Dendritic cell treated with granulocyte-macrophage colony-stimulating factor and Interleukin-4, amounts not matched to agents 40 ng/mL and 50 ng/mL, for 4 days (primary cell): ENCODE measurements at regions not wholly inside any gene's neighbourhood (a gene's known extent, or its start where the extent isn't known, plus 50 kb on each side); places are given as distances from the start of the nearest gene placed in this dataset.
"Not testable (repeated sequence)": the region's sequence is repeated elsewhere in the genome, so short reads cannot be mapped to it uniquely, and the experiment has no call there.

Experiments used
- H3K27ac Mint-ChIP-seq: one replicate; pipeline ENCODE4 v1.8.0; 2022; ENCODE audit warnings: mild to moderate bottlenecking, mixed read lengths
- H3K27me3 Mint-ChIP-seq: one replicate; pipeline ENCODE4 v1.8.0; 2022; ENCODE audit warnings: mild to moderate bottlenecking, mixed read lengths
- H3K36me3 Mint-ChIP-seq: one replicate; pipeline ENCODE4 v1.8.0; 2022; ENCODE audit warnings: low read depth, mixed read lengths
- H3K4me1 Mint-ChIP-seq: one replicate; pipeline ENCODE4 v1.8.0; 2022; ENCODE audit warnings: low read depth, mixed read lengths
- H3K4me3 Mint-ChIP-seq: one replicate; pipeline ENCODE4 v1.8.0; 2022; ENCODE audit warnings: mild to moderate bottlenecking, moderate library complexity, mixed read lengths
- H3K9me3 Mint-ChIP-seq: one replicate; pipeline ENCODE4 v1.8.0; 2022; ENCODE audit warnings: mixed read lengths
- intact Hi-C: fragments of 100-400 bp; cut with micrococcal nuclease; formaldehyde crosslinking; loops from one replicate; pipeline ENCODE4 v1.15.0; 2022

DNA sequence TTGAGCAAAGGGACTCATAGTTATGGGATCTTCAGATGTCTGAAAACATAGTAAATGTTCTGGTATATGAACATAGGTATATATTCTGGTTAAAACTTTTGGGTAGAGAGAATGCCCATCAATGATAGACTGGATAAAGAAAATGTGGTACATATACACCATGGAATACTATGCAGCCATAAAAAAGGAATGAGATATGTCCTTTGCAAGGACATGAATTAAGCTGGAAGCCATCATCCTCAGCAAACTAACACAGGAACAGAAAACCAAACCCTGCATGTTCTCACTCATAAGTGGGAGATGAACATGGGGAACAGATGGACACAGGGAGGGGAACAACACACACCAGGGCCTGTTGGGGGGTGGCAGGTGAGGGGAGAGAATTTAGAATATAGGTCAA, 171.0 kb upstream of the CCNH start:
- H3K4me3 Mint-ChIP-seq, H3K36me3 Mint-ChIP-seq, H3K4me1 Mint-ChIP-seq, H3K27ac Mint-ChIP-seq, H3K9me3 Mint-ChIP-seq, intact Hi-C loops, H3K27me3 Mint-ChIP-seq: not testable (repeated sequence)

DNA sequence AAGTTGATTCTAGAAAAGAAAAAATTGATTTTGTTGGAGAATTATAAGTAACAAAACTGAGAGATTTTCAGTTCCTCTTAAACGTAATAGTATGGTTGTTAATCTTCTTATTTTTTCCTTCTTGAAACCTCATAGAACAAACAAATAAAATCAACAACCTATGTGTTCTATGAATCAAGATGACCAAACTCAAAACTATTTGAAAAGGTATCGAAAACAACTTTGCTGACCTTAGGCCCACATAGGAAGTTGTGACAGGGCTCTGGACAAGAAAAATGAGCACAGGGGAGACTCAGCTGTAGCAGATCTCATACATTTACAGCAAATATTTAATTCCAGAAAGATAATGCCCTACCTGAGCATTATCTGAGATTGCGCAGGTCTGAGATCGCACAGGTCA, 169.4 kb upstream of the CCNH start:
- H3K27me3 Mint-ChIP-seq = no peaks in the 10 kb centered on the region
- no peak overlapping the region for H3K4me3 Mint-ChIP-seq
- H3K4me1 Mint-ChIP-seq = no peaks in the 10 kb centered on the region
- H3K27ac Mint-ChIP-seq = no peak overlapping the region
- no peaks in the 10 kb centered on the region for H3K36me3 Mint-ChIP-seq
- intact Hi-C loops = no loop called here
- peaks cover 7% of the 10 kb centered on the region for H3K9me3 Mint-ChIP-seq

DNA sequence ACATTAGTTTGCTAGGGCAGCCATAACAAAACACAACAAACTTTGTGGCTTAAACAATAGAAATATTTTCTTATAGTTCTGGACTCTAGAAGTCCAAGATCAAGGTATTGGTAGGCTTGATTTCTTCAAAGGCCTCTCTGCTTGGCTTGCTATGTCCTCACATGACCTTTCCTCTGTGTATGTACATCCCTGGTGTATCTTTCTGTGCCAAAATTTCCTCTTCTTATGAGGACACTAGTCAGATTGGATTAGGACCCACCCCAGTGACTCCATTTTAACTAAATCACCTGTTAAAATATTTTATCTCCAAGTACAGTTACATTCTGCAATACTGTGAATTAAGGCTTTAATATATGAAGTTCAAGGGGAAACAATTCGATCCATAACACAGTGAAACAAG, 168.9 kb upstream of the CCNH start:
- H3K36me3 Mint-ChIP-seq = no peaks in the 10 kb centered on the region
- intact Hi-C loops = no loop called here
- no peaks in the 10 kb centered on the region for H3K27me3 Mint-ChIP-seq
- no peak overlapping the region for H3K27ac Mint-ChIP-seq
- H3K4me1 Mint-ChIP-seq = no peaks in the 10 kb centered on the region
- H3K9me3 Mint-ChIP-seq = peaks cover 7% of the 10 kb centered on the region
- no peak overlapping the region for H3K4me3 Mint-ChIP-seq

DNA sequence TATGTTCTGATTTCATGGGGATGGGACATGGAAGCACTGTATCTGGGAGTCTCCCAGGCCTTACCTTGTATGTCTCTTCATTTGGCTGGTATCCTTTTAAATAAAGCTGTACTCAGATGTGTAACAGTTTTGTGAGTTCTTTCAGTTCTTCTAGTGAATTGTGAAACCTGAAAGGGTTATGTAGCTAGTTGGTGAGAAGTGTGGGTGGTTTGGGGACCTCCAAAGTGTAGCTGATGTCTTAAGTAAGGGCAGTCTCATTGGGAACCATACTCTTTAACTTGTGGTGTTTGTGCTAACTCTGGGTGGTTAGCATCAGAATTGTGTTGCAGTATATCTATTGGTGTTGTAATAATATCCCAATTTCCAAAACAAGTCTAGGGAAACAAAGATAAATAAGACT, 166.9 kb upstream of the CCNH start:
- Mint-ChIP-seq H3K4me3 (no peak overlapping the region), H3K27me3 (no peaks in the 10 kb centered on the region), H3K36me3 (no peaks in the 10 kb centered on the region), H3K4me1 (no peaks in the 10 kb centered on the region), H3K27ac (no peak overlapping the region), H3K9me3 (peaks cover 7% of the 10 kb centered on the region)
- intact Hi-C loops = no loop called here

DNA sequence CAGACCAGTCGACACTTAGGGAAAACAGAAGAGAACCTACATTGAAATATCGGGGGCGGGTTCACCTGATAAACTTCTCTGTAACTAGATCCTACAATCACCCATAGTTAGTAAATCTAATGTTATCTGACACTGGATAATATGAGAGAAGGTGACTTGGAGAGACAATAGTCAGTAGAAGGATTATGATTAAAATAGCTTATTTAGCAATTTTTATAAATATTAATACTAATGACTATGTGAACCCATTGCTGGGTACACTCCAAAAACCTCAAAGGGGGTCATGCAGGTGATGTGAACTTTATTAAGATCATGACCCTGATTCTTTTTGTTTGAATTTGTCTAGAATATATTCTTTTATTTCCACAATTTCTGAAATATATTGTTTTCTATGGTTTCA, 164.1 kb upstream of the CCNH start:
- Mint-ChIP-seq H3K27me3 (no peaks in the 10 kb centered on the region), H3K4me1 (no peaks in the 10 kb centered on the region), H3K9me3 (no peaks in the 10 kb centered on the region), H3K4me3 (no peak overlapping the region), H3K36me3 (no peaks in the 10 kb centered on the region), H3K27ac (no peak overlapping the region)
- intact Hi-C loops = no loop called here

DNA sequence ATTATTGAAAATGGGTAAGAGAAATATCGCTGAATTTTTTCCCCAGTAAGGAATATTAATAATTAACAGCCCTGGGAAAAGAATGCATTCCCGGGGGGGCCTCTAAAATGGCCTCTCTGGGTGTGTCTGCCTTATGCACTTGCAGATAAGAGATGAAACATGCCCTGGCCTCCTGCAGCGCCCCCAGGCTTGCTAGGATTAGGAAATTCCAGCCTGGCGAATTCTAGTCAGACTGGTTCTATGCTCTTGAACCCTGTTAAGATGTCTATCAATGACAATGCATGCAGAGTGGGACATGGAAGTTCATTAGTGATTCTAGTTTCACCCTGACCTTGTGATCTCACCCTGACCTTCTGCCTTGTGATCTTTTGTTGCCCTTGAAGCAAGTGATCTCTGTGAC, 163.6 kb upstream of the CCNH start:
- H3K4me1 Mint-ChIP-seq, H3K27me3 Mint-ChIP-seq, H3K4me3 Mint-ChIP-seq, H3K36me3 Mint-ChIP-seq, H3K9me3 Mint-ChIP-seq, H3K27ac Mint-ChIP-seq, intact Hi-C loops: not testable (repeated sequence)

DNA sequence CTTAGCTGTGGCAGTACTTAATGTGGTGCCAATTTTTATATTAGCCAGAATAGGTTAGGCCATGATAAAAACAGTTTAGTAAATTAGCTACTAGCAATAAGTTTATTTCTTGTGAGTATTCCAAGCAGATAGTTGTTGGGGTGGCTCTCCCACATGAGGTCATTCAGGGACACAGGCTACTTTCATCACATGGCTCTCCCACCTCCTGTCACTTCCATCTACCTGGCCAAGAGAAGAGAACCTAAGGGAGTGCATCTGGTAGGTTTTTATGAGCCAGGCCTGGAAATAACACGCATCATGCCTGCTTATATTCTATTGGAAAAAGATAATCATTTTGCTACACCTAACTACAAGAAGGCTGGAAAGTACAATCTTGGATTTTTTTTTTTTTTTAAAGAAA, 161.4 kb upstream of the CCNH start:
- Mint-ChIP-seq H3K9me3 (no peaks in the 10 kb centered on the region), H3K4me3 (no peak overlapping the region), H3K27me3 (no peaks in the 10 kb centered on the region), H3K4me1 (no peaks in the 10 kb centered on the region), H3K36me3 (no peaks in the 10 kb centered on the region), H3K27ac (no peak overlapping the region)
- intact Hi-C loops = no loop called here

DNA sequence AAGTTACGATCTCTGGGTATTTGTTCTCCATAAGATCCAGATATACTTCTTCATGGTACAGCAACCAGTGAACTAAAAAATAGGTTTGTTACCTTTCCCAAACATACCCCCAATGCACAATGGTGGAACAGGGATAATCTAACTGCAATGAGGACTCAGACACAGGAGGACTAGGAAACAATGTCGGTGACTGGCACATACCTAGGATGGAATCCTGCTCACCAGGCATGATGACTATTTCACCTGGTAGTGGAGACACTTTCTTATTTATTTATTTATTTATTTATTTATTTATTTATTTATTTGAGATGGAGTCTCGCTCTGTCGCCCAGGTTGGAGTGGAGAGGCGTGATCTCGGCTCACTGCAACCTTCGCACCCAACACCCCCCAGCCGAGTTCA, 159.9 kb upstream of the CCNH start:
- Mint-ChIP-seq H3K27ac (no peak overlapping the region), H3K4me1 (no peaks in the 10 kb centered on the region), H3K36me3 (no peaks in the 10 kb centered on the region), H3K9me3 (no peaks in the 10 kb centered on the region), H3K4me3 (no peak overlapping the region), H3K27me3 (no peaks in the 10 kb centered on the region)
- intact Hi-C loops = no loop called here

DNA sequence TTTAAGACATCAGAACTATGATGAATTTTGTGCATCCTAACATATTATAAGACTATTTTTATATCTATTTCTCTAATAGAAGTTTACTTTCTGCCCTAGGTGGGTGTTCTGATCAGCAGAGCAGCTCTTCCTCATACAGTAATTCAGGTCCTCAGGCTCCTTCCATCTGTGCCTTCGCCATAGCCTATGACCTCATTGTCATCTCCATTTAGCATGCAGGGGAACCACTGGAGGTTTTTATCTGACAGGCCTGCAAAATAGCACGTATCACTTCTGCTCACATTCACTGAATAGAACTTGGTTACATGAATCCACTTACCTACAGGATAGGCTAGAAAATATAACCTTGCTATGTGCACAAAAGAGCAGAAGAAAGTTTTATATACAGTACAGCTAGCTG, 159.4 kb upstream of the CCNH start:
- Mint-ChIP-seq H3K36me3 (no peaks in the 10 kb centered on the region), H3K27me3 (no peaks in the 10 kb centered on the region), H3K4me3 (no peak overlapping the region), H3K27ac (no peak overlapping the region), H3K4me1 (no peaks in the 10 kb centered on the region), H3K9me3 (no peaks in the 10 kb centered on the region)
- intact Hi-C loops = no loop called here

DNA sequence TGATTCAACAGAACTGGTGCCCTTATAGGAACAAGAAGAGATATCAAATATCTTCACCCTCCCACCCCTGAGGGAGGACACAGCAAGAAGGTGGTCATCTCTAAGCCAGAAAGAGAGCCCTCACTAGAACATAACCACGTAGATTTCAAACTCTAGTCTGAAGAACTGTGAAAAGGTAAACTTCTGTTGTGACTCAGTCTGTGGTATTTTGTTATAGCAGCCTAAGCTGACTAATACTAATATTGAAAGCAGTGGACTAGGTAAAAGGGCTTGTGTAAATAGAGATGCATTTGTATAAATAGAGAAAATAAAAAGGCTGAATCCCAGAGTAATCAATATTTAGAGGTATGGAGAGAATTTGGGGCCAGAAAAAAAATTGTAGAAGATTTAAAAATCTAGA, 157.6 kb upstream of the CCNH start:
- Mint-ChIP-seq H3K27me3 (no peaks in the 10 kb centered on the region), H3K36me3 (no peaks in the 10 kb centered on the region), H3K9me3 (peaks cover 11% of the 10 kb centered on the region), H3K4me3 (no peak overlapping the region), H3K4me1 (no peaks in the 10 kb centered on the region), H3K27ac (no peak overlapping the region)
- intact Hi-C loops = no loop called here

DNA sequence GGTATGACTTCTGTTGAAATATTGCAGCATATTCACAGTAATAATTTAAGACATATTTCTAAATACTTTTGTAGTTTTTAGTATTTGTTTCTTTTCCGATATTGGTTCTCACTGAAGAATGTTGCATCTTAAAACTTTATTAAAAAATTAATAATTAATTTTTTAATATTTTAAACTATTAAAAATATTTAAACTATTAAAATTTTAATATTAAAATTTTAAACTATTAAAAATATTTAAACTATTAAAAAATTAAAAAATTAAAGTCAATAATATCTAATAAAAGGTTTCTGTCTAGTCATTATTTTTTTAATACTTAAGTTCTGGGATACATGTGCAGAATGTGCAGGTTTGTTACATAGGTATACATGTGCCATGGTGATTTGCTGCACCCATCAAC, 149.3 kb upstream of the CCNH start:
- Mint-ChIP-seq H3K36me3 (no peaks in the 10 kb centered on the region), H3K27me3 (no peaks in the 10 kb centered on the region), H3K4me3 (no peak overlapping the region), H3K9me3 (peaks cover 31% of the 10 kb centered on the region), H3K4me1 (no peaks in the 10 kb centered on the region), H3K27ac (no peak overlapping the region)
- intact Hi-C loops = no loop called here

DNA sequence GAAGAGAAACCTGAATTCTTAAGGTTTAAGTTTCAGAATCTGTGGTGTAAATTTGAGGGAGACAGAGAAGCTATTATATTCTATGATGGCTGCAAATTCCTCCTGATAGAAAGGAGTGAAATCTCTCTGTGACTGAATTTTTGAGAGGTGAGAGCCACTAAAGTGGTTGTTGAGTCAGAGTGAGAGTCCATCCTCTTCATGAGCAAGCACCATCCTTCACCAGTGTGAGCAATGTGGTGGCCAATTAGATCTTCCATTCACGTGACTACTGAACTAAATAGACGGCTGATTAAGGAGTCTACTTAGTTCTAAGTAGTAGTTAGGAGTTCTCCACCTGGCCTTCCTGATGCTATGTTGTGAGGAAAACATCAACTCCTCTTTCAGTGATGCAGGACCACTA, 147.8 kb upstream of the CCNH start:
- no peaks in the 10 kb centered on the region for H3K4me1 Mint-ChIP-seq
- intact Hi-C loops = no loop called here
- H3K9me3 Mint-ChIP-seq = peaks cover 23% of the 10 kb centered on the region
- no peak overlapping the region for H3K4me3 Mint-ChIP-seq
- H3K27me3 Mint-ChIP-seq = no peaks in the 10 kb centered on the region
- no peak overlapping the region for H3K27ac Mint-ChIP-seq
- no peaks in the 10 kb centered on the region for H3K36me3 Mint-ChIP-seq

DNA sequence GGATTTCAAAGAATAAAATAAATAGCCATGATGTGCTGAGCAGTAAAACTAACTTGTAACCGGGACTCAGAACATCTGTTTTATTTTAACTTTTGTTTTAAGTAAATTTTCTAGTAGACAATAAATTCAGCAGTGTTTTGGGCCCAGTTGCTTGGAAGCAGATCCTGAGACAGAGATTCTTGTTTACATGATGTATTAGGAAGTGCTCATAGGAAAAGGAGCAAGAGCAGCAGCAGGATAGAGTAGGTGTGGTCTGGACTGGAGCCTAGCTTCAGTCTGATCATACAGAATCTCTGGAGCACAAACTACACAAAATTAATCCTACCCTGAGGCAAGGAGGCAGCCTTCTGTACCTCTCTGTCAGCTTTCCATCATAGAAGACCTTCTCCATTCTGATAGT, 139.2 kb upstream of the CCNH start:
- H3K36me3 Mint-ChIP-seq = no peaks in the 10 kb centered on the region
- peaks cover 31% of the 10 kb centered on the region for H3K9me3 Mint-ChIP-seq
- H3K4me3 Mint-ChIP-seq = no peak overlapping the region
- no peaks in the 10 kb centered on the region for H3K4me1 Mint-ChIP-seq
- intact Hi-C loops = no loop called here
- H3K27ac Mint-ChIP-seq = no peak overlapping the region
- H3K27me3 Mint-ChIP-seq = no peaks in the 10 kb centered on the region

DNA sequence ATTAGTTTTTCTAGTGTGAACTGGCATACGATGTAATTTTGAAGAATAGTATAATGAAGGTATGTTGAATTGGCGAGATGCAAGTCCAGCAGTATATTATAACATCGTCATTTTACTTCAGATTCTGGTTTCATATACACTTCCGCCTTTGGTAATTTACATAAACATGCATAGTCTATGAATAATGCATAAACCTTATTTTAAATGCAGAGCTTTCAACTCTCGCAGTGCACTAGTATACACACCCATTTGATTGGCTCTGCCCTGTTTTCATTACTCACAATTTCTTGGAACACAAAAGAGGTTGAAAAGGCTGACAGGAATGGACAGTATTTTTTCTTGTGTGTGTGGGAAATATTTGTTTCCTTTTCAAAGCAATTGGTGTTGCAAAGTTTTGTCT, 128.9 kb upstream of the CCNH start:
- intact Hi-C loops = no loop called here
- no peaks in the 10 kb centered on the region for H3K36me3 Mint-ChIP-seq
- H3K27ac Mint-ChIP-seq = no peak overlapping the region
- no peak overlapping the region for H3K4me3 Mint-ChIP-seq
- H3K4me1 Mint-ChIP-seq = no peaks in the 10 kb centered on the region
- no peaks in the 10 kb centered on the region for H3K27me3 Mint-ChIP-seq
- no peaks in the 10 kb centered on the region for H3K9me3 Mint-ChIP-seq

DNA sequence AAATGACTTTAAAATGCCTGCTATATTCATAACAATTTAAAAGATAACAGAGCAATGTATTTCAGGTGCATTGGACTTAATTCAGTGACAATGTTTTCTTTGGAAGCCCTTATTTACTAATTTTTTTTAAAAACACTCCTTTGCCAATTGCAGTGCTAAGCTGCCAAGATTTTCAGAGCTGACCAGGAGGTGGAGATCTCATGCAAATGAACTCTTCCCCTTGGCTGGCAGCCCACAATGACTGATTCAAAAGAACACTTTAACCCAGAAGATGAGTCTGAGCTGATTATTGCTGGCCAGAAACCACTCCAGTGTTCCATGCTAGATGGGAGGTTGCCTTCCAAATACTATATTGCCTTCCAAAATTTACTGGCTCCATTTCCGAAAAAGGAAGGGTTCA, 128.3 kb upstream of the CCNH start:
- no peaks in the 10 kb centered on the region for H3K36me3 Mint-ChIP-seq
- no peak overlapping the region for H3K27ac Mint-ChIP-seq
- intact Hi-C loops = no loop called here
- no peaks in the 10 kb centered on the region for H3K27me3 Mint-ChIP-seq
- no peak overlapping the region for H3K4me3 Mint-ChIP-seq
- H3K4me1 Mint-ChIP-seq = no peaks in the 10 kb centered on the region
- no peaks in the 10 kb centered on the region for H3K9me3 Mint-ChIP-seq

DNA sequence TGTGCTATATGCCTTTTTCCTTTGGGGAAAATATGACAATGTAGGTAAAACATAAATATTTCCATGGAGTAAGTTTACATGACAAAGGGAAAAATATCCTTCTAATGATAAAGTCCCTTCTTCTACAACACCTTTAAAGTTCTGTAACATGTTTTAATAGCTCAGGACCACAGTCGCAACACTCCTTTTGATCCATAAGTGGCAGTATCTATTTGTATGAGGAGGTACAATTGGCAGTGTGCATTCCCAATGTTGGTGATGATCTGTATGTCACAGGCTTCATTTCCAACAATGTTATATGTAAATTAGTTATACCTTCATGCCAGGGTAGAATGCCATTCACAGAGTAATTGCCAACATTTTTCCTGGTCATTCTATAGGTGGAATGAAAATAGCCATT, 127.1 kb upstream of the CCNH start:
- Mint-ChIP-seq H3K27ac (no peak overlapping the region), H3K4me1 (no peaks in the 10 kb centered on the region), H3K36me3 (no peaks in the 10 kb centered on the region), H3K27me3 (no peaks in the 10 kb centered on the region), H3K9me3 (no peaks in the 10 kb centered on the region), H3K4me3 (no peak overlapping the region)
- intact Hi-C loops = no loop called here
